Parathyroid adenoma (tissue), 2 donors: ENCODE measurements at regions not wholly inside any gene's neighbourhood (a gene's known extent, or its start where the extent isn't known, plus 50 kb on each side); places are given as distances from the start of the nearest gene placed in this dataset.

Experiments used
- H2AFZ ChIP-seq: fragments of 300-600 bp; sonication (generic); one replicate; pipeline ENCODE4 v1.7.0; 2017; ENCODE audit warnings: antibody characterized with exemption, mild to moderate bottlenecking
- H3K27ac ChIP-seq: fragments of 300-600 bp; sonication (generic); one replicate; pipeline ENCODE4 v1.7.0; 2017
- H3K27me3 ChIP-seq: fragments of 300-600 bp; sonication (generic); one replicate; pipeline ENCODE4 v1.7.0; 2017; ENCODE audit warnings: low read length; ENCODE audit not compliant: control insufficient read depth, insufficient read depth
- H3K36me3 ChIP-seq: fragments of 300-600 bp; sonication (generic); one replicate; pipeline ENCODE4 v1.7.0; 2017; ENCODE audit warnings: low read length; ENCODE audit not compliant: control insufficient read depth, insufficient read depth
- H3K4me1 ChIP-seq: fragments of 300-600 bp; sonication (generic); one replicate; pipeline ENCODE4 v1.7.0; 2017; ENCODE audit warnings: control low read depth
- H3K4me2 ChIP-seq: fragments of 300-600 bp; sonication (generic); one replicate; pipeline ENCODE4 v1.7.0; 2017; ENCODE audit warnings: low read length
- H3K4me3 ChIP-seq: fragments of 300-600 bp; sonication (generic); one replicate; pipeline ENCODE4 v1.7.0; 2017; ENCODE audit warnings: low read depth, low read length
- H3K79me2 ChIP-seq: fragments of 300-600 bp; sonication (generic); one replicate; pipeline ENCODE4 v1.7.0; 2017; ENCODE audit warnings: control low read depth
- H3K9ac ChIP-seq: fragments of 300-600 bp; sonication (generic); one replicate; pipeline ENCODE4 v1.7.0; 2017; ENCODE audit warnings: mild to moderate bottlenecking
- H3K9me3 ChIP-seq: fragments of 300-600 bp; sonication (generic); one replicate; pipeline ENCODE4 v1.7.0; 2017; ENCODE audit warnings: low read length; ENCODE audit not compliant: control insufficient read depth
- TF ChIP-seq, protein P1 (sequence below): fragments of 300-600 bp; sonication (generic); IDR thresholded peaks from one replicate; pipeline ENCODE4 v1.7.0; 2017; ENCODE audit warnings: antibody characterized with exemption, mild to moderate bottlenecking
- donor health status: primary hyperparathyroidism.

DNA sequence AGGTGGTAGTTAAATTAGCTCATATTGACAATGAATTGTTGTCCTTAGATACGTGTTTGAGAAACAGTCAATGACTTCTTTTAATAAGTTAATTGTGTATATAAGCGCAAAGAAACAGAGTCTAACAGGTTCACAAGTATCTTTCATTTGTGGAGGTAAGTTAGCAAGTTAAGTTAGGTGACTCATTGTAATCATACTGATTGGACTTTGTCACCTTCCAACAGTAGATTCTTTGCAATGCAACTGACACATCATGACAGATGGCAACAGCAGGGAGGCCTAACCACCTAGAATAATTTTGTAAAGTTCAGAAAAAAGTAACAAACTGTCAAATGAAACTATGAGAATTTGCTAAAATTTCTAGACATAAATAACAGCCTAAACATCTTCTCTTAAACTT, 207.6 kb upstream of the PITX2 start:
- Histone ChIP-seq H3K4me3 (no peak overlapping the region), H3K36me3 (no peaks in the 10 kb centered on the region), H3K9me3 (no peaks in the 10 kb centered on the region), H3K9ac (no peak overlapping the region), H3K79me2 (no peaks in the 10 kb centered on the region), H3K27ac (no peak overlapping the region), H3K4me1 (no peaks in the 10 kb centered on the region), H2AFZ (no peak overlapping the region), H3K27me3 (no peaks in the 10 kb centered on the region), H3K4me2 (no peak overlapping the region)
- TF ChIP-seq, protein P1, sequence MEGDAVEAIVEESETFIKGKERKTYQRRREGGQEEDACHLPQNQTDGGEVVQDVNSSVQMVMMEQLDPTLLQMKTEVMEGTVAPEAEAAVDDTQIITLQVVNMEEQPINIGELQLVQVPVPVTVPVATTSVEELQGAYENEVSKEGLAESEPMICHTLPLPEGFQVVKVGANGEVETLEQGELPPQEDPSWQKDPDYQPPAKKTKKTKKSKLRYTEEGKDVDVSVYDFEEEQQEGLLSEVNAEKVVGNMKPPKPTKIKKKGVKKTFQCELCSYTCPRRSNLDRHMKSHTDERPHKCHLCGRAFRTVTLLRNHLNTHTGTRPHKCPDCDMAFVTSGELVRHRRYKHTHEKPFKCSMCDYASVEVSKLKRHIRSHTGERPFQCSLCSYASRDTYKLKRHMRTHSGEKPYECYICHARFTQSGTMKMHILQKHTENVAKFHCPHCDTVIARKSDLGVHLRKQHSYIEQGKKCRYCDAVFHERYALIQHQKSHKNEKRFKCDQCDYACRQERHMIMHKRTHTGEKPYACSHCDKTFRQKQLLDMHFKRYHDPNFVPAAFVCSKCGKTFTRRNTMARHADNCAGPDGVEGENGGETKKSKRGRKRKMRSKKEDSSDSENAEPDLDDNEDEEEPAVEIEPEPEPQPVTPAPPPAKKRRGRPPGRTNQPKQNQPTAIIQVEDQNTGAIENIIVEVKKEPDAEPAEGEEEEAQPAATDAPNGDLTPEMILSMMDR = no peak

DNA sequence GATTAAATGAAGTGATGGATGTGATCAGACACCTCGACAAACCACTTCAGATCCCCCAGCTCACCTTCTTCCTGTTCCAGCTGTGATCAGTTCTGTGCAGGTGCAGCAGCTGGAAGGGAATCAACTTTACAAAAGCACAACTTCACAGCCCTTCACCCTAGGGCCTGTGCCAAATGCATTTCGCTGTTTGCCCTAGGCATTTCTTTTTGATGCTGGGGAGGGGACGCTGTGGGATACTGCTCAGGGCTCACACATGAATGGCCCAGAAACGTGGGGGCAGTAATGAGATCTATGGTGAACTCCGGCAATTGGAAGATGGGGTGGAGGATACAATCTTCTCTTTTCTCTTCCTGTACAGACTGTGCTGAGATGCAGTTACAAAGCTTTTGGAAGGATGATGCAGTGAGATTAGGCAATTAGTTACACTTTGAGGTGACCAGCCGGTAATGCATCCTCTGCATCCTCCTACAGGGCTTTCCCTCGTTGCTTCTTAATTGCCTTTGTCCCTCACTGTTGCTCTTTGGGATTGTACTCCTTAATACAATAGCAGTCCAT, 215.1 kb upstream of the PITX2 start:
- H3K4me3 ChIP-seq = no peak overlapping the region
- no peaks in the 10 kb centered on the region for H3K79me2 ChIP-seq
- no peaks in the 10 kb centered on the region for H3K4me1 ChIP-seq
- no peak overlapping the region for H3K27ac ChIP-seq
- H3K9ac ChIP-seq = no peak overlapping the region
- no peak overlapping the region for H3K4me2 ChIP-seq
- H3K9me3 ChIP-seq = no peaks in the 10 kb centered on the region
- no peaks in the 10 kb centered on the region for H3K36me3 ChIP-seq
- H2AFZ ChIP-seq = no peak overlapping the region
- H3K27me3 ChIP-seq = no peaks in the 10 kb centered on the region
- TF ChIP-seq, protein P1 = no peak

- TF ChIP-seq, protein P1 = no peak
- Histone ChIP-seq H3K4me2 (no peak overlapping the region), H3K4me1 (no peaks in the 10 kb centered on the region), H2AFZ (no peak overlapping the region), H3K9ac (no peak overlapping the region), H3K4me3 (no peak overlapping the region), H3K27ac (no peak overlapping the region), H3K9me3 (no peaks in the 10 kb centered on the region), H3K27me3 (no peaks in the 10 kb centered on the region), H3K79me2 (no peaks in the 10 kb centered on the region), H3K36me3 (no peaks in the 10 kb centered on the region)
These were observed 217.4 kb upstream of the PITX2 start for GRCh38 chr4:110840221-110840654.

- Histone ChIP-seq H3K27ac (no peak overlapping the region), H3K4me1 (no peaks in the 10 kb centered on the region), H3K27me3 (no peaks in the 10 kb centered on the region), H3K36me3 (no peaks in the 10 kb centered on the region), H3K9ac (no peak overlapping the region), H3K4me2 (no peak overlapping the region), H3K79me2 (no peaks in the 10 kb centered on the region), H2AFZ (no peak overlapping the region), H3K9me3 (no peaks in the 10 kb centered on the region), H3K4me3 (no peak overlapping the region)
- TF ChIP-seq, protein P1 = no peak
These were observed 225.9 kb upstream of the PITX2 start for GRCh38 chr4:110848787-110849186.

- Histone ChIP-seq H3K36me3 (no peaks in the 10 kb centered on the region), H3K9me3 (no peaks in the 10 kb centered on the region), H3K4me1 (no peaks in the 10 kb centered on the region), H3K27me3 (no peaks in the 10 kb centered on the region), H2AFZ (no peak overlapping the region), H3K4me2 (no peak overlapping the region), H3K9ac (no peak overlapping the region), H3K27ac (no peak overlapping the region), H3K4me3 (no peak overlapping the region), H3K79me2 (no peaks in the 10 kb centered on the region)
- TF ChIP-seq, protein P1 = no peak
These were observed 226.6 kb upstream of the PITX2 start for GRCh38 chr4:110849461-110849860.
